ACHN (cell line): ENCODE measurements at regions not wholly inside any gene's neighbourhood (a gene's known extent, or its start where the extent isn't known, plus 50 kb on each side); places are given as distances from the start of the nearest gene placed in this dataset.

Source experiments
- DNase-seq: peaks from one replicate; pipeline ENCODE4 v3.0.0-alpha.2; 2015
- in situ Hi-C: cut with HindIII; loops from 2 replicates; pipeline ENCODE4 v1.10.0; 2017; ENCODE audit warnings: low sequenced_read_pairs, low pct_ligation_motif_present, low pct_unique_long_range_greater_than_20kb

GRCh38 chr6:82030301-82030700, 217.2 kb downstream of the IBTK start:
- in situ Hi-C loops, result no loop called here
- DNase-seq, result no peak

- in situ Hi-C loops, result no loop called here
- no peak for DNase-seq
Measured at GRCh38 chr6:82025271-82025670, 222.3 kb downstream of the IBTK start.

GRCh38 chr6:82022614-82023129, 224.9 kb downstream of the IBTK start:
- in situ Hi-C loops, result no loop called here
- DNase-seq, result peak; percentile 78

- in situ Hi-C loops, result no loop called here
- no peak for DNase-seq
Measured at GRCh38 chr6:82017773-82018172, 229.8 kb downstream of the IBTK start.

GRCh38 chr6:82017288-82017687, 230.3 kb downstream of the IBTK start:
- peak; percentile 66 for DNase-seq
- in situ Hi-C loops, result no loop called here

- DNase-seq, result no peak
- in situ Hi-C loops, result no loop called here
Measured at GRCh38 chr6:82015526-82015925, 232.0 kb downstream of the IBTK start.

- in situ Hi-C loops, result no loop called here
- DNase-seq, result no peak
Measured at GRCh38 chr6:82015043-82015442, 232.5 kb downstream of the IBTK start.

GRCh38 chr6:82013561-82014530, 233.7 kb downstream of the IBTK start:
- in situ Hi-C loops, result no loop called here
- no peak for DNase-seq

- in situ Hi-C loops, result no loop called here
- peak; percentile 46 for DNase-seq
Measured at GRCh38 chr6:82006027-82006738, 241.4 kb downstream of the IBTK start.

GRCh38 chr6:82000551-82000950, 247.0 kb downstream of the IBTK start:
- in situ Hi-C loops, result no loop called here
- DNase-seq, result no peak

- no peak for DNase-seq
- in situ Hi-C loops, result no loop called here
Measured at GRCh38 chr6:81999826-82000225, 247.3 kb upstream of the TENT5A start.

- in situ Hi-C loops, result no loop called here
Measured at GRCh38 chr6:81999270-81999669, 246.8 kb upstream of the TENT5A start.

GRCh38 chr6:81998432-81998831, 246.0 kb upstream of the TENT5A start:
- no peak for DNase-seq
- in situ Hi-C loops, result no loop called here

More at GRCh38 chr6:81999270-81999669, 246.8 kb upstream of the TENT5A start:
- no peak for DNase-seq

GRCh38 chr6:81997090-81997926, 244.8 kb upstream of the TENT5A start:
- DNase-seq, result peak; percentile 9
- in situ Hi-C loops, result no loop called here

GRCh38 chr6:81996414-81996813, 243.9 kb upstream of the TENT5A start:
- DNase-seq, result peak; percentile 26
- in situ Hi-C loops, result no loop called here

- no peak for DNase-seq
- in situ Hi-C loops, result no loop called here
Measured at GRCh38 chr6:81995548-81996289, 243.2 kb upstream of the TENT5A start.

GRCh38 chr6:81988871-81989270, 236.4 kb upstream of the TENT5A start:
- DNase-seq, result no peak
- in situ Hi-C loops, result no loop called here

- in situ Hi-C loops, result no loop called here
- no peak for DNase-seq
Measured at GRCh38 chr6:81988446-81988845, 236.0 kb upstream of the TENT5A start.
